ENCODE measurements at regions not wholly inside any gene's neighbourhood (a gene's known extent, or its start where the extent isn't known, plus 50 kb on each side); places are given as distances from the start of the nearest gene placed in this dataset.

- H3K27ac ChIP-seq: no peak overlapping the region
- TF ChIP-seq, protein P1, sequence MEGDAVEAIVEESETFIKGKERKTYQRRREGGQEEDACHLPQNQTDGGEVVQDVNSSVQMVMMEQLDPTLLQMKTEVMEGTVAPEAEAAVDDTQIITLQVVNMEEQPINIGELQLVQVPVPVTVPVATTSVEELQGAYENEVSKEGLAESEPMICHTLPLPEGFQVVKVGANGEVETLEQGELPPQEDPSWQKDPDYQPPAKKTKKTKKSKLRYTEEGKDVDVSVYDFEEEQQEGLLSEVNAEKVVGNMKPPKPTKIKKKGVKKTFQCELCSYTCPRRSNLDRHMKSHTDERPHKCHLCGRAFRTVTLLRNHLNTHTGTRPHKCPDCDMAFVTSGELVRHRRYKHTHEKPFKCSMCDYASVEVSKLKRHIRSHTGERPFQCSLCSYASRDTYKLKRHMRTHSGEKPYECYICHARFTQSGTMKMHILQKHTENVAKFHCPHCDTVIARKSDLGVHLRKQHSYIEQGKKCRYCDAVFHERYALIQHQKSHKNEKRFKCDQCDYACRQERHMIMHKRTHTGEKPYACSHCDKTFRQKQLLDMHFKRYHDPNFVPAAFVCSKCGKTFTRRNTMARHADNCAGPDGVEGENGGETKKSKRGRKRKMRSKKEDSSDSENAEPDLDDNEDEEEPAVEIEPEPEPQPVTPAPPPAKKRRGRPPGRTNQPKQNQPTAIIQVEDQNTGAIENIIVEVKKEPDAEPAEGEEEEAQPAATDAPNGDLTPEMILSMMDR (IDR thresholded peaks at IDR 0.05): no peak
- TF ChIP-seq ZFX (IDR thresholded peaks at IDR 0.05; ENCODE audit: borderline replicate concordance): no peak
These were observed 186.1 kb upstream of the TSC22D2 start for GRCh38 chr3:150221904-150222523.

DNA sequence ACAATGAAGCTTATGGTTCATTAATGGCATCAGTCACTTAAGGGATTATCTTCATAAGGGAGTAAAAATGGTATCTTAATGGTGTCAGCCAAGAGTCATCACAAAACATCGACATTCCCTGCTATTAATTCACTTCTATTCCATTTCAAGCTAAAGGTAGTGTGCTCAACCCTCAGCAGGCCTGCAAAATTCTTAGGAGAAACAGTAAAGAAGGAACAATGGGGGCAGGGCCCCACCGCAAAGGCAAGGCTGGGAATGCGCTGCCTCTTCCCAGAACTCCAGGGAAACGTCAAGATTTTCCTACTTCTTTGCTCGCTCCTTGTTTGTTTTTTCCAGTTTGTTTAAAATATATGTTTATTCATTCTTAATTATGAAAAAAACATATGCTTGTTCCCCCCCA is 187.3 kb upstream of the TSC22D2 start:
- TF ChIP-seq ZFX (IDR thresholded peaks at IDR 0.05; ENCODE audit: borderline replicate concordance): no peak
- TF ChIP-seq, protein P1 (IDR thresholded peaks at IDR 0.05): no peak
- no peak overlapping the region for H3K27ac ChIP-seq

DNA sequence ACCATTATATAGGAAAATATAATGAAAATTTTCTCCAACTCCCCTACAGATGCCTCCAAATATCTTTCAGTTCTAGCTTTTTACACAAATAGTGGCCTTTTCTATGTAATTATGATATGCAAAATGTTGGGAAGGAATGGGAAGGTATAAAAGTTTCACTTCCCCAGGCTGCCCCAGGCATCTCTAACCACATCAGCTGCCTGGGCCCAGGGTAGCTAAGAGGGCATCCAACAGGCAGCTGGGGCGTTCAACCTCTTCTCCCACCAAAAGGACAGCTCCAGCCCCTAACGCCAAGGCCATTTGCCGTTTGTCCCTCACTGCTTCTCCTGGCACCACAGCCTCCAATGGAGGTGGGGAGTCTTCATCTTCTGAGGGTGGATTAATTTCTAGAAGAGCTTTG is 188.1 kb upstream of the TSC22D2 start:
- TF ChIP-seq ZFX (IDR thresholded peaks at IDR 0.05; ENCODE audit: borderline replicate concordance): no peak
- TF ChIP-seq, protein P1 (IDR thresholded peaks at IDR 0.05): no peak
- H3K27ac ChIP-seq: no peak overlapping the region

GRCh38 chr3:150218841-150219240 is 189.3 kb upstream of the TSC22D2 start:
- H3K27ac ChIP-seq: no peak overlapping the region
- TF ChIP-seq, protein P1 (IDR thresholded peaks at IDR 0.05): no peak
- no peak for TF ChIP-seq ZFX (IDR thresholded peaks at IDR 0.05; ENCODE audit: borderline replicate concordance)

- no peak overlapping the region for H3K27ac ChIP-seq
- TF ChIP-seq, protein P1 (IDR thresholded peaks at IDR 0.05): no peak
- TF ChIP-seq ZFX (IDR thresholded peaks at IDR 0.05; ENCODE audit: borderline replicate concordance): no peak
These were observed 189.9 kb upstream of the TSC22D2 start for GRCh38 chr3:150218236-150218635.

GRCh38 chr3:150217691-150218090 is 190.4 kb upstream of the TSC22D2 start:
- no peak overlapping the region for H3K27ac ChIP-seq
- TF ChIP-seq ZFX (IDR thresholded peaks at IDR 0.05; ENCODE audit: borderline replicate concordance): no peak
- TF ChIP-seq, protein P1 (IDR thresholded peaks at IDR 0.05): no peak

DNA sequence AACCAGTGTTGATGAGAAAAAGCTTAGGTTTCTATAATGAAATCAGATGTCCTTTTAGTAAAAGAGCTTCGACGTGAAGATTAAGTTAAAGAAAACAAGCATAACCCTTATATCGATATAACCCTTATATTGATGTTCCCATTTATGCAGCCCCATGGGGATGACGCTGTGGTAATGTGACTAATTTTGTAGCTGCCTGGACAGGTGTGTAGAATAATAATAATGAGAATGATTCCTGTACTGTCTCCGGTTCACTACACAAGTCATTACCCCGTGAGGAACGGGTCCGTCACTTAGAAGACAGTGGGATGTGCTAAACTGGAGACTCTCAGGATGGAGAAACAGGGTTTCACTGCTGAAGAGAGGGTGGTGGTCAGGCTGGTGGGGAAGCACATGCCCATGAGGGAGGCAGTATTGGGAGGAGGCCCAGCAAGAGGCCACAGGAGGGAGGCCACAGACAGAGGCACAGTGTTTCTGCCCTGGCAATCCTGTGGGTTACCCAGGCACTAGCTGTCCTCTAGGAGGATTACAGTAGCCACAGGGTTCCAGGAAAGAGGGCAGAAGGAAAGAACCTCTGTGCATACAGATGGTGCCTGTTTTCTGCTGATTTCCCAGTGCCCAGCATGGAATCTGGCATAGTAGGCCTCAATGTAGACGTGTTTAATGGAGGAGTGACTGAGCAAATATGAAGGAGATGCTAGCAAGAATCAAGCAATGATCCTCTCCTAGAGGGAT is 191.1 kb upstream of the TSC22D2 start:
- TF ChIP-seq, protein P1 (IDR thresholded peaks at IDR 0.05): no peak
- TF ChIP-seq ZFX (IDR thresholded peaks at IDR 0.05; ENCODE audit: borderline replicate concordance): no peak
- no peak overlapping the region for H3K27ac ChIP-seq

Data from 22Rv1 (cell line).